ENCODE measurements at regions not wholly inside any gene's neighbourhood (a gene's known extent, or its start where the extent isn't known, plus 50 kb on each side); places are given as distances from the start of the nearest gene placed in this dataset.

DNA sequence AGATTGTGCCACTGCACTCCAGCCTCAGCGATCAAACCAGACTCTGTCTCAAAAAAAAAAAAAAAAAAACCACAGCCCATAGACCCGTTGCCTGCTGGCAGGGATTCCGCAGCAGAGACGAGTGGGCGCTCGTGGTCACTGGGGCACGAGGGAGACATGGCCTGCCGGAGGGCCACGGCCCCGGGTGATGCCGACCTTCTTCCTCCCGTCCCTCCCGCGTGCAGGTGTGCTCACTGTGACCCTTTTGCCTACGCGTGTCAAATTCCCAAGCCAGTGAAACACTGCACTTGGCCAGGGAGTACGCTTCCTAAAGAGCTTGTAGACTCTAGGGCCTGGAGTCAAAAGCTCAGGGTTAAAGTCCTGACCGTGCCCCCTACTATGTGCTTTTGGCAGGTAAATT lies 397.6 kb upstream of the MYT1L start:
- H3K9me2 ChIP-seq (ENCODE audit: insufficient read depth) = no peaks in the 10 kb centered on the region
- no peaks in the 10 kb centered on the region for H3K79me2 ChIP-seq (ENCODE audit: insufficient read depth, low read length)
- TF ChIP-seq EGR1 (IDR thresholded peaks at IDR 0.05; ENCODE audit: low read depth) (no peak), CBX3 (IDR thresholded peaks at IDR 0.05; ENCODE audit: low read depth) (no peak), EZH2phosphoT487 (IDR thresholded peaks at IDR 0.05; ENCODE audit: borderline replicate concordance) (no peak), POLR2AphosphoS5 (IDR thresholded peaks at IDR 0.05; ENCODE audit: low read depth, low read length) (no peak), RAD21 (IDR thresholded peaks at IDR 0.05; ENCODE audit: low read depth) (no peak), FOSL1 (IDR thresholded peaks at IDR 0.05; ENCODE audit: low read depth) (no peak), CEBPB (IDR thresholded peaks at IDR 0.05; ENCODE audit: low read depth) (no peak), SP1 (IDR thresholded peaks at IDR 0.05; ENCODE audit: low read depth) (no peak), TCF7L2 (IDR thresholded peaks at IDR 0.05; ENCODE audit: borderline replicate concordance, extremely low read depth, insufficient read depth, insufficient read length) (no peak), ZNF274 (IDR thresholded peaks at IDR 0.05; ENCODE audit: low read depth, low read length) (no peak), YY1 (IDR thresholded peaks at IDR 0.05; ENCODE audit: extremely low read depth, insufficient replicate concordance, low read depth, low read length) (no peak), ZFX (IDR thresholded peaks at IDR 0.05) (no peak), SIN3A (IDR thresholded peaks at IDR 0.05; ENCODE audit: low read depth) (no peak)
- TF ChIP-seq, protein P1, sequence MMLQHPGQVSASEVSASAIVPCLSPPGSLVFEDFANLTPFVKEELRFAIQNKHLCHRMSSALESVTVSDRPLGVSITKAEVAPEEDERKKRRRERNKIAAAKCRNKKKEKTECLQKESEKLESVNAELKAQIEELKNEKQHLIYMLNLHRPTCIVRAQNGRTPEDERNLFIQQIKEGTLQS (IDR thresholded peaks at IDR 0.05) = no peak
- TF ChIP-seq, protein P2, sequence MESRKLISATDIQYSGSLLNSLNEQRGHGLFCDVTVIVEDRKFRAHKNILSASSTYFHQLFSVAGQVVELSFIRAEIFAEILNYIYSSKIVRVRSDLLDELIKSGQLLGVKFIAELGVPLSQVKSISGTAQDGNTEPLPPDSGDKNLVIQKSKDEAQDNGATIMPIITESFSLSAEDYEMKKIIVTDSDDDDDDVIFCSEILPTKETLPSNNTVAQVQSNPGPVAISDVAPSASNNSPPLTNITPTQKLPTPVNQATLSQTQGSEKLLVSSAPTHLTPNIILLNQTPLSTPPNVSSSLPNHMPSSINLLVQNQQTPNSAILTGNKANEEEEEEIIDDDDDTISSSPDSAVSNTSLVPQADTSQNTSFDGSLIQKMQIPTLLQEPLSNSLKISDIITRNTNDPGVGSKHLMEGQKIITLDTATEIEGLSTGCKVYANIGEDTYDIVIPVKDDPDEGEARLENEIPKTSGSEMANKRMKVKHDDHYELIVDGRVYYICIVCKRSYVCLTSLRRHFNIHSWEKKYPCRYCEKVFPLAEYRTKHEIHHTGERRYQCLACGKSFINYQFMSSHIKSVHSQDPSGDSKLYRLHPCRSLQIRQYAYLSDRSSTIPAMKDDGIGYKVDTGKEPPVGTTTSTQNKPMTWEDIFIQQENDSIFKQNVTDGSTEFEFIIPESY (IDR thresholded peaks at IDR 0.05; ENCODE audit: extremely low read depth, insufficient replicate concordance, low read length) = no peak
- TF ChIP-seq, protein P3, sequence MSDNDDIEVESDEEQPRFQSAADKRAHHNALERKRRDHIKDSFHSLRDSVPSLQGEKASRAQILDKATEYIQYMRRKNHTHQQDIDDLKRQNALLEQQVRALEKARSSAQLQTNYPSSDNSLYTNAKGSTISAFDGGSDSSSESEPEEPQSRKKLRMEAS (IDR thresholded peaks at IDR 0.05) = no peak
- ChIA-PET RAD21 (ENCODE audit: low non-redundant PET in 1 of 2, low total read pairs in 2 of 2, uncharacterized antibody in 2 of 2, unreplicated experiment in 2 of 2) (no interaction called here), POLR2A (no interaction called here), CTCF (no interaction called here)
- H4K20me1 ChIP-seq (ENCODE audit: insufficient read depth) = no peaks in the 10 kb centered on the region
- H3K4me3 ChIP-seq (replicated peaks in 1 of 2; ENCODE audit: low read depth in 1 of 2, low read length in 2 of 2) = no peak overlapping the region
- H3K9ac ChIP-seq (ENCODE audit: low read length) = no peak overlapping the region
- no peak for DNase-seq (ENCODE audit: low read depth, low spot score)
- H3K36me3 ChIP-seq (ENCODE audit: control insufficient read depth in 1 of 2, insufficient read depth in 2 of 2, low read length in 2 of 2) = no peaks in the 10 kb centered on the region
- H2AFZ ChIP-seq (ENCODE audit: low read depth, low read length, poor library complexity, severe bottlenecking) = no peak overlapping the region
- no peak for ATAC-seq
- no TSS peak for BruUV-seq (replicated peaks)
- H3K4me1 ChIP-seq (ENCODE audit: control insufficient read depth in 1 of 2, insufficient read depth in 2 of 2, low read length in 2 of 2) = no peaks in the 10 kb centered on the region
- intact Hi-C loops (cut with micrococcal nuclease) = no loop called here
- H3K9me3 ChIP-seq (ENCODE audit: control insufficient read depth in 1 of 2, insufficient read depth in 1 of 2, low read depth in 1 of 2, low read length in 2 of 2) = no peaks in the 10 kb centered on the region
- no peak overlapping the region for H3K4me2 ChIP-seq (ENCODE audit: low read length)
- H3K27ac ChIP-seq (ENCODE audit: low read depth, low read length) = no peak overlapping the region
- 0 out of 2 replicates have a peak, but pooled peaks cover 5% of the 10 kb centered on the region for H3K27me3 ChIP-seq (ENCODE audit: insufficient read depth, low read length)

Measured in HCT116 (cell line).